ENCODE measurements at regions not wholly inside any gene's neighbourhood (a gene's known extent, or its start where the extent isn't known, plus 50 kb on each side); places are given as distances from the start of the nearest gene placed in this dataset.
"Not testable (repeated sequence)": the region's sequence is repeated elsewhere in the genome, so short reads cannot be mapped to it uniquely, and the experiment has no call there.

- POLR2A ChIA-PET; H3K27ac ChIP-seq; H3K4me1 ChIP-seq; H3K9me3 ChIP-seq; H3K4me3 ChIP-seq; H3K4me2 ChIP-seq; ATAC-seq; DNase-seq (ENCODE audit: low read depth in 1 of 2, low spot score in 1 of 2); FAIRE-seq; CTCF ChIA-PET: not testable (repeated sequence)
- WGBS (ENCODE audit: missing lambda C conversion rate) = 100% methylated on average over 1 of the region's 27 CpGs
These were observed 1430.4 kb upstream of the FLRT2 start for GRCh38 chr14:84099560-84099959.

GRCh38 chr14:84107835-84108343 is 1422.1 kb upstream of the FLRT2 start:
- CTCF ChIA-PET = no interaction called here
- DNase-seq (ENCODE audit: low read depth in 1 of 2, low spot score in 1 of 2) (no peak), ATAC-seq (no peak), FAIRE-seq (no peak)
- Histone ChIP-seq H3K4me1 (no peaks in the 10 kb centered on the region), H3K4me2 (no peak overlapping the region), H3K9me3 (no peaks in the 10 kb centered on the region; the same call in 2 of the 3 replicates), H3K4me3 (no peak overlapping the region), H3K27ac (no peak overlapping the region)
- TF ChIP-seq MAFK (IDR thresholded peaks at IDR 0.05; ENCODE audit: partially characterized antibody) (peak; percentile 17), MAZ (IDR thresholded peaks at IDR 0.05; ENCODE audit: borderline replicate concordance, low read depth, low read length) (no peak)
- POLR2A ChIA-PET = no interaction called here

GRCh38 chr14:84108746-84109457 is 1421.0 kb upstream of the FLRT2 start:
- ATAC-seq (no peak), FAIRE-seq (no peak), DNase-seq (ENCODE audit: low read depth in 1 of 2, low spot score in 1 of 2) (no peak)
- TF ChIP-seq GATA3 (IDR thresholded peaks at IDR 0.05; ENCODE audit: borderline replicate concordance) (no peak), BCL3 (IDR thresholded peaks at IDR 0.05) (no peak), POLR2A (IDR thresholded peaks at IDR 0.05; ENCODE audit: low read length) (no peak), FOXS1 (CRISPR knock-in tag; IDR thresholded peaks at IDR 0.05) (no peak), ZC3H11A (IDR thresholded peaks at IDR 0.05) (no peak), KDM5A (IDR thresholded peaks at IDR 0.05) (no peak), JUN (IDR thresholded peaks at IDR 0.05) (no peak), CBX2 (IDR thresholded peaks at IDR 0.05; ENCODE audit: borderline replicate concordance, low read depth) (no peak), FOSL2 (IDR thresholded peaks at IDR 0.05) (no peak), FOSL2 (CRISPR knock-in tag; IDR thresholded peaks at IDR 0.05) (no peak)
- H3K4me2 ChIP-seq = no peak overlapping the region
- H3K4me1 ChIP-seq = no peaks in the 10 kb centered on the region
- ChIA-PET CTCF (interaction anchor here (0.6 kb wide), 1 partner anchor 1503 kb away, joined by 4 read pairs; no protein-coding TSS in a partner anchor), POLR2A (no interaction called here)
- no peaks in the 10 kb centered on the region; the same call in 2 of the 3 replicates for H3K9me3 ChIP-seq
- no peak overlapping the region for H3K27ac ChIP-seq
- H3K4me3 ChIP-seq = no peak overlapping the region
- WGBS (ENCODE audit: missing lambda C conversion rate) = 18% methylated on average over 3 of the region's 3 CpGs

GRCh38 chr14:84112589-84112988 is 1417.4 kb upstream of the FLRT2 start:
- no peak for FAIRE-seq
- Histone ChIP-seq H3K27ac (no peak overlapping the region), H3K9me3 (no peaks in the 10 kb centered on the region; the same call in 2 of the 3 replicates), H3K4me2 (no peak overlapping the region), H3K4me1 (no peaks in the 10 kb centered on the region), H3K4me3 (no peak overlapping the region)
- no peak for ATAC-seq
- ChIA-PET CTCF (no interaction called here), POLR2A (no interaction called here)
- TF ChIP-seq RARB (CRISPR knock-in tag; IDR thresholded peaks at IDR 0.05) (no peak), FOSL2 (IDR thresholded peaks at IDR 0.05) (no peak), FOSL2 (CRISPR knock-in tag; IDR thresholded peaks at IDR 0.05) (peak; percentile 13; the same call in 1 of the 2 replicates)
- 5% methylated on average over 4 of the region's 4 CpGs for WGBS (ENCODE audit: missing lambda C conversion rate)
- DNase-seq (ENCODE audit: low read depth in 1 of 2, low spot score in 1 of 2) = no peak

- FAIRE-seq = no peak
- no peak for TF ChIP-seq FOSL2 (IDR thresholded peaks at IDR 0.05)
- no peak for TF ChIP-seq FOSL2 (CRISPR knock-in tag; IDR thresholded peaks at IDR 0.05)
- no peak for TF ChIP-seq CHD2 (IDR thresholded peaks at IDR 0.05; ENCODE audit: low read length, partially characterized antibody)
- no peak for TF ChIP-seq RARB (CRISPR knock-in tag; IDR thresholded peaks at IDR 0.05)
- no peak for TF ChIP-seq JUN (IDR thresholded peaks at IDR 0.05)
- TF ChIP-seq ATOH8 (CRISPR knock-in tag; IDR thresholded peaks at IDR 0.05; ENCODE audit: low read depth) = no peak
- no peak for TF ChIP-seq REST (IDR thresholded peaks at IDR 0.05)
- TF ChIP-seq RNF2 (IDR thresholded peaks at IDR 0.05; ENCODE audit: borderline replicate concordance, low read depth) = no peak
- no peak for TF ChIP-seq POLR2A (IDR thresholded peaks at IDR 0.05; ENCODE audit: low read length)
- no peak for TF ChIP-seq KDM5A (IDR thresholded peaks at IDR 0.05)
- TF ChIP-seq USF2 (IDR thresholded peaks at IDR 0.05) = no peak
- TF ChIP-seq BCL3 (IDR thresholded peaks at IDR 0.05) = no peak
These were observed 1404.3 kb upstream of the FLRT2 start for GRCh38 chr14:84125676-84126075.

More at GRCh38 chr14:84125676-84126075, 1404.3 kb upstream of the FLRT2 start:
- ChIA-PET POLR2A (no interaction called here), CTCF (no interaction called here)
- no peak overlapping the region for H3K4me2 ChIP-seq
- WGBS (ENCODE audit: missing lambda C conversion rate) = 45% methylated on average over 4 of the region's 4 CpGs
- H3K27ac ChIP-seq = no peak overlapping the region
- no peak overlapping the region for H3K4me3 ChIP-seq
- H3K9me3 ChIP-seq = no peaks in the 10 kb centered on the region
- no peak for ATAC-seq
- H3K4me1 ChIP-seq = no peaks in the 10 kb centered on the region
- DNase-seq (ENCODE audit: low read depth in 1 of 2, low spot score in 1 of 2) = no peak
